ENCODE measurements at regions not wholly inside any gene's neighbourhood (a gene's known extent, or its start where the extent isn't known, plus 50 kb on each side); places are given as distances from the start of the nearest gene placed in this dataset.

GRCh38 chrX:10043386-10043785, 76.2 kb downstream of the CLDN34 start:
- Histone ChIP-seq H3K27me3 (ENCODE audit: insufficient read depth, low read length) (no peaks in the 10 kb centered on the region), H3K79me2 (ENCODE audit: insufficient read depth, low read length) (no peaks in the 10 kb centered on the region), H3K4me1 (ENCODE audit: insufficient read depth, low read length, severe bottlenecking) (no peaks in the 10 kb centered on the region), H3K9ac (ENCODE audit: low read length) (no peak overlapping the region), H3K9me2 (ENCODE audit: low read depth, low read length) (no peaks in the 10 kb centered on the region), H3F3A (ENCODE audit: insufficient read depth, low read length) (no peaks in the 10 kb centered on the region), H3K27ac (ENCODE audit: low read depth, low read length, poor library complexity, severe bottlenecking) (no peak overlapping the region), H3K36me3 (ENCODE audit: insufficient read depth, low read length) (no peaks in the 10 kb centered on the region), H4K20me1 (ENCODE audit: insufficient read depth, low read length) (no peaks in the 10 kb centered on the region), H3K4me3 (ENCODE audit: low read depth, low read length, poor library complexity, severe bottlenecking) (no peak overlapping the region), H3K4me2 (ENCODE audit: low read length) (no peak overlapping the region), H3K9me3 (ENCODE audit: low read length) (no peaks in the 10 kb centered on the region), H2AFZ (ENCODE audit: low read length) (no peak overlapping the region)
- TF ChIP-seq EZH2 (IDR thresholded peaks at IDR 0.05; ENCODE audit: borderline replicate concordance, low read length), result no peak
- TF ChIP-seq, protein P1, sequence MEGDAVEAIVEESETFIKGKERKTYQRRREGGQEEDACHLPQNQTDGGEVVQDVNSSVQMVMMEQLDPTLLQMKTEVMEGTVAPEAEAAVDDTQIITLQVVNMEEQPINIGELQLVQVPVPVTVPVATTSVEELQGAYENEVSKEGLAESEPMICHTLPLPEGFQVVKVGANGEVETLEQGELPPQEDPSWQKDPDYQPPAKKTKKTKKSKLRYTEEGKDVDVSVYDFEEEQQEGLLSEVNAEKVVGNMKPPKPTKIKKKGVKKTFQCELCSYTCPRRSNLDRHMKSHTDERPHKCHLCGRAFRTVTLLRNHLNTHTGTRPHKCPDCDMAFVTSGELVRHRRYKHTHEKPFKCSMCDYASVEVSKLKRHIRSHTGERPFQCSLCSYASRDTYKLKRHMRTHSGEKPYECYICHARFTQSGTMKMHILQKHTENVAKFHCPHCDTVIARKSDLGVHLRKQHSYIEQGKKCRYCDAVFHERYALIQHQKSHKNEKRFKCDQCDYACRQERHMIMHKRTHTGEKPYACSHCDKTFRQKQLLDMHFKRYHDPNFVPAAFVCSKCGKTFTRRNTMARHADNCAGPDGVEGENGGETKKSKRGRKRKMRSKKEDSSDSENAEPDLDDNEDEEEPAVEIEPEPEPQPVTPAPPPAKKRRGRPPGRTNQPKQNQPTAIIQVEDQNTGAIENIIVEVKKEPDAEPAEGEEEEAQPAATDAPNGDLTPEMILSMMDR (IDR thresholded peaks at IDR 0.05; ENCODE audit: low read length), result no peak

DNA sequence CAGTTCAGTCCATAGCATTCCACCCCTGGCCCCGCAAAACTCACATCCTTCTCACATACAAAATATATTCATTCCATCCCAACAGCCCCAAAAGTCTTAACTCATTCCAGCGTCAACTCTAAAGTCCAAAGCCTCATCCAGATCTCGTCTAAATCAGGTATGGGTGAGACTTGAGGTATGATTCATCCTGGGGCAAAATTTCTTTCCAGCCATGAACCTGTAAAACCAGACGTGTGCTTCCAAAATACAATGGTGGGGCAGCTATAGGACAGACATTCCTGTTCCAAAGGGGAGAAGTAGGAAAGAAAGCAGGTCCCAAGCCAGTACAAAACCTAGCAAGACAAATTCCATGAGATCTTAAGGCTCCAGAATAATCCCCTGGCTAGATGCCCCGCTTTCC, 76.9 kb downstream of the CLDN34 start:
- no peaks in the 10 kb centered on the region for H3K79me2 ChIP-seq (ENCODE audit: insufficient read depth, low read length)
- TF ChIP-seq EZH2 (IDR thresholded peaks at IDR 0.05; ENCODE audit: borderline replicate concordance, low read length), result no peak
- TF ChIP-seq, protein P1 (IDR thresholded peaks at IDR 0.05; ENCODE audit: low read length), result no peak
- no peaks in the 10 kb centered on the region for H4K20me1 ChIP-seq (ENCODE audit: insufficient read depth, low read length)
- H3K4me1 ChIP-seq (ENCODE audit: insufficient read depth, low read length, severe bottlenecking), result no peaks in the 10 kb centered on the region
- H3K4me3 ChIP-seq (ENCODE audit: low read depth, low read length, poor library complexity, severe bottlenecking), result no peak overlapping the region
- H3K9ac ChIP-seq (ENCODE audit: low read length), result no peak overlapping the region
- no peaks in the 10 kb centered on the region for H3F3A ChIP-seq (ENCODE audit: insufficient read depth, low read length)
- H3K9me3 ChIP-seq (ENCODE audit: low read length), result no peaks in the 10 kb centered on the region
- no peak overlapping the region for H3K4me2 ChIP-seq (ENCODE audit: low read length)
- H3K36me3 ChIP-seq (ENCODE audit: insufficient read depth, low read length), result no peaks in the 10 kb centered on the region
- no peak overlapping the region for H2AFZ ChIP-seq (ENCODE audit: low read length)
- H3K27ac ChIP-seq (ENCODE audit: low read depth, low read length, poor library complexity, severe bottlenecking), result no peak overlapping the region
- H3K9me2 ChIP-seq (ENCODE audit: low read depth, low read length), result no peaks in the 10 kb centered on the region
- no peaks in the 10 kb centered on the region for H3K27me3 ChIP-seq (ENCODE audit: insufficient read depth, low read length)

- Histone ChIP-seq H3K4me1 (ENCODE audit: insufficient read depth, low read length, severe bottlenecking) (no peaks in the 10 kb centered on the region), H3K27me3 (ENCODE audit: insufficient read depth, low read length) (no peaks in the 10 kb centered on the region), H3K9me2 (ENCODE audit: low read depth, low read length) (no peaks in the 10 kb centered on the region), H3K9me3 (ENCODE audit: low read length) (no peaks in the 10 kb centered on the region), H3K4me3 (ENCODE audit: low read depth, low read length, poor library complexity, severe bottlenecking) (no peak overlapping the region), H3K36me3 (ENCODE audit: insufficient read depth, low read length) (no peaks in the 10 kb centered on the region), H3K9ac (ENCODE audit: low read length) (no peak overlapping the region), H3K27ac (ENCODE audit: low read depth, low read length, poor library complexity, severe bottlenecking) (no peak overlapping the region), H4K20me1 (ENCODE audit: insufficient read depth, low read length) (no peaks in the 10 kb centered on the region), H3F3A (ENCODE audit: insufficient read depth, low read length) (no peaks in the 10 kb centered on the region), H3K4me2 (ENCODE audit: low read length) (no peak overlapping the region), H2AFZ (ENCODE audit: low read length) (no peak overlapping the region), H3K79me2 (ENCODE audit: insufficient read depth, low read length) (no peaks in the 10 kb centered on the region)
- TF ChIP-seq, protein P1 (IDR thresholded peaks at IDR 0.05; ENCODE audit: low read length), result no peak
- no peak for TF ChIP-seq EZH2 (IDR thresholded peaks at IDR 0.05; ENCODE audit: borderline replicate concordance, low read length)
These were observed 78.3 kb downstream of the CLDN34 start for GRCh38 chrX:10045327-10046000.

Data from OCI-LY1 (cell line).